Smooth muscle cell (in vitro differentiated cells): ENCODE measurements at regions not wholly inside any gene's neighbourhood (a gene's known extent, or its start where the extent isn't known, plus 50 kb on each side); places are given as distances from the start of the nearest gene placed in this dataset.

Experiments
- DNase-seq: peaks from one replicate; lab custom pipeline; 2025; ENCODE audit not compliant: unreplicated experiment; lab: John Stamatoyannopoulos, UW
- H2AFZ ChIP-seq: fragments of 200-600 bp; sonication (generic); 2 replicates; pipeline ENCODE4 v1.6.0; 2016; ENCODE audit warnings: antibody characterized with exemption, low read depth, mild to moderate bottlenecking
- H3F3A ChIP-seq: fragments of 200-600 bp; sonication (generic); 2 replicates; pipeline ENCODE4 v1.6.0; 2017; ENCODE audit warnings: antibody characterized with exemption, low read depth
- H3K27ac ChIP-seq: fragments of 200-600 bp; sonication (generic); 2 replicates; pipeline ENCODE4 v1.5.1; 2016; ENCODE audit warnings: low read depth, mild to moderate bottlenecking
- H3K27me3 ChIP-seq: fragments of 200-600 bp; sonication (generic); 2 replicates; pipeline ENCODE4 v1.6.1; 2016; ENCODE audit warnings: low read depth, mild to moderate bottlenecking
- H3K36me3 ChIP-seq: fragments of 200-600 bp; sonication (generic); 2 replicates; pipeline ENCODE4 v1.5.1; 2016; ENCODE audit warnings: low read depth
- H3K4me1 ChIP-seq: fragments of 200-600 bp; sonication (generic); 2 replicates; pipeline ENCODE4 v1.5.1; 2016; ENCODE audit warnings: low read depth
- H3K4me2 ChIP-seq: fragments of 200-600 bp; sonication (generic); 2 replicates; pipeline ENCODE4 v1.6.0; 2016; ENCODE audit warnings: mild to moderate bottlenecking
- H3K4me3 ChIP-seq: fragments of 200-600 bp; sonication (generic); 2 replicates; pipeline ENCODE4 v1.5.1; 2016; ENCODE audit warnings: mild to moderate bottlenecking
- H3K79me2 ChIP-seq: fragments of 200-600 bp; sonication (generic); 2 replicates; pipeline ENCODE4 v1.6.0; 2016; ENCODE audit warnings: low read depth, mild to moderate bottlenecking
- H3K9ac ChIP-seq: fragments of 200-600 bp; sonication (generic); 2 replicates; pipeline ENCODE4 v1.6.0; 2016; ENCODE audit warnings: low read depth
- H3K9me3 ChIP-seq: fragments of 200-600 bp; sonication (generic); replicated peaks from 2 replicates; pipeline ENCODE4 v1.5.1; 2016; ENCODE audit warnings: low read depth
- H4K20me1 ChIP-seq: fragments of 200-600 bp; sonication (generic); 2 replicates; pipeline ENCODE4 v1.6.0; 2016; ENCODE audit warnings: low read depth
- WGBS: methylation state at CpG from one replicate; pipeline ENCODE4 v1.1.7; 2016; ENCODE audit warnings: low lambda C conversion rate; 5-methylcytosine and 5-hydroxymethylcytosine counted together
- TF ChIP-seq, protein P1 (sequence below): fragments of 200-600 bp; sonication (generic); IDR thresholded peaks from 2 replicates; pipeline ENCODE4 v1.5.1; 2017; ENCODE audit warnings: borderline replicate concordance, mild to moderate bottlenecking, antibody characterized with exemption; ENCODE audit not compliant: insufficient read depth, poor library complexity, severe bottlenecking

DNA sequence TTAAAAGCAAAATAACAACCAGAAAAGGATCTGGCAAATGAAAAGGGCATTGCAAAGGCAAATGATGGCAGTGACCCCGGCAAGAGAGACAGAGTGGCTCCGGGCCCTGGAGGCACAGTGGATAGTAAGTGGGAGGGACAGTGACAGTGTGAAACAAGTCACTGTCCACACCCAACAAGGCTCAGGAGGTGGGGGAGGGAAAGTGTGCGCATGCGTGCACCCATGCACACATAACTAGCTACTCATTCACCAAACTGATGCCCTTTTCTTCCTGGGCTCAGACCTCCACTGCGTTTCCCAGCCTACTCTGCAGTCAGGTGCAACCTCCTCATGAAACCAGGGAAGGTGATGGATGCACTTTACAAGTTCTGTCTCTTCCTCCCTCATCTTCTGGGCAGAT, 108.4 kb downstream of the SHANK2 start:
- H3K27ac ChIP-seq = no peak overlapping the region
- 97% methylated on average over 5 of the region's 5 CpGs for WGBS

DNA sequence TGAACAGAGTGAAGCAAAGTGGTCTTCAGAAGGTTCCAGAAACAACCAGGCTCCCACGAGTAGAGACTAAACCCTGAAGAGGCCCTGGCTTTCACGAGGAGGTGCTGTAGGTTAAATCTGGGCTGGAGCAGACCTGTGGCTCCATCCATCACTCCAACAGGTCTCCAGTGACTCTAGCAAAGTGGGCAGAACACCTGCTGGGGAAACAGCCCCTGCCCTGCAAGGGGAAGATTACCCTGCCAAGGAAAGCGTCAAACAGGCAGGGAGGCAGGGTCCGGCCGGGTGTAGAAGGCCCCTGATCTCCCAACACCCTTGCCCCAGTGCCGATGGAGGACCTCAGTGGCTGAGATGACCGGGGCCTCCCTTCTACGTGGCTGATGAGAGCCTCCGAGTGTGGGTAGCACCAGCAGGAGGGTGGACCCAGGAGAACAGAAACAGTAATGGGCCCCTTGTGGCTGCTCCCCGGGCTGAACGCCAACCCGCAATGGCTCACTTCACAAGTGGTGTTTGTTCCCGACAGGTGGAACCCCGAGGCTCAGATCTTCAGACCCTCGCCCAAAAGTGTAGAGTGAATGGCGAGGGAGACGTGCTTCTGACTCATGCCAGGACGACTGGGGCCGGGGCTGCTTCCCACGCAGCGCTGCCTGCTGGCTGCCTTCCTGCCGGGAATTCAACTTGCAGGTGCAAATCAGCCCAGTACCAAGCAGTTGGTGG, 112.0 kb downstream of the SHANK2 start:
- Histone ChIP-seq H3K36me3 (no peaks in the 10 kb centered on the region), H4K20me1 (no peaks in the 10 kb centered on the region), H3K4me1 (no peaks in the 10 kb centered on the region), H3K4me3 (no peak overlapping the region), H3F3A (no peaks in the 10 kb centered on the region), H3K4me2 (no peak overlapping the region), H3K79me2 (no peaks in the 10 kb centered on the region), H3K9me3 (no peaks in the 10 kb centered on the region), H3K27ac (no peak overlapping the region), H3K9ac (no peak overlapping the region), H3K27me3 (no peaks in the 10 kb centered on the region), H2AFZ (no peak overlapping the region)
- TF ChIP-seq, protein P1, sequence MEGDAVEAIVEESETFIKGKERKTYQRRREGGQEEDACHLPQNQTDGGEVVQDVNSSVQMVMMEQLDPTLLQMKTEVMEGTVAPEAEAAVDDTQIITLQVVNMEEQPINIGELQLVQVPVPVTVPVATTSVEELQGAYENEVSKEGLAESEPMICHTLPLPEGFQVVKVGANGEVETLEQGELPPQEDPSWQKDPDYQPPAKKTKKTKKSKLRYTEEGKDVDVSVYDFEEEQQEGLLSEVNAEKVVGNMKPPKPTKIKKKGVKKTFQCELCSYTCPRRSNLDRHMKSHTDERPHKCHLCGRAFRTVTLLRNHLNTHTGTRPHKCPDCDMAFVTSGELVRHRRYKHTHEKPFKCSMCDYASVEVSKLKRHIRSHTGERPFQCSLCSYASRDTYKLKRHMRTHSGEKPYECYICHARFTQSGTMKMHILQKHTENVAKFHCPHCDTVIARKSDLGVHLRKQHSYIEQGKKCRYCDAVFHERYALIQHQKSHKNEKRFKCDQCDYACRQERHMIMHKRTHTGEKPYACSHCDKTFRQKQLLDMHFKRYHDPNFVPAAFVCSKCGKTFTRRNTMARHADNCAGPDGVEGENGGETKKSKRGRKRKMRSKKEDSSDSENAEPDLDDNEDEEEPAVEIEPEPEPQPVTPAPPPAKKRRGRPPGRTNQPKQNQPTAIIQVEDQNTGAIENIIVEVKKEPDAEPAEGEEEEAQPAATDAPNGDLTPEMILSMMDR = no peak
- WGBS = 91% methylated on average over 22 of the region's 22 CpGs
- no peak for DNase-seq

More for the DNA sequence above, 108.4 kb downstream of the SHANK2 start:
- Histone ChIP-seq H4K20me1 (no peaks in the 10 kb centered on the region), H3K79me2 (no peaks in the 10 kb centered on the region), H2AFZ (no peak overlapping the region), H3K4me3 (no peak overlapping the region), H3K27me3 (no peaks in the 10 kb centered on the region), H3K4me2 (no peak overlapping the region), H3K9ac (no peak overlapping the region), H3K9me3 (no peaks in the 10 kb centered on the region), H3K36me3 (no peaks in the 10 kb centered on the region), H3K4me1 (no peaks in the 10 kb centered on the region), H3F3A (no peaks in the 10 kb centered on the region)
- TF ChIP-seq, protein P1 = no peak
- no peak for DNase-seq

DNA sequence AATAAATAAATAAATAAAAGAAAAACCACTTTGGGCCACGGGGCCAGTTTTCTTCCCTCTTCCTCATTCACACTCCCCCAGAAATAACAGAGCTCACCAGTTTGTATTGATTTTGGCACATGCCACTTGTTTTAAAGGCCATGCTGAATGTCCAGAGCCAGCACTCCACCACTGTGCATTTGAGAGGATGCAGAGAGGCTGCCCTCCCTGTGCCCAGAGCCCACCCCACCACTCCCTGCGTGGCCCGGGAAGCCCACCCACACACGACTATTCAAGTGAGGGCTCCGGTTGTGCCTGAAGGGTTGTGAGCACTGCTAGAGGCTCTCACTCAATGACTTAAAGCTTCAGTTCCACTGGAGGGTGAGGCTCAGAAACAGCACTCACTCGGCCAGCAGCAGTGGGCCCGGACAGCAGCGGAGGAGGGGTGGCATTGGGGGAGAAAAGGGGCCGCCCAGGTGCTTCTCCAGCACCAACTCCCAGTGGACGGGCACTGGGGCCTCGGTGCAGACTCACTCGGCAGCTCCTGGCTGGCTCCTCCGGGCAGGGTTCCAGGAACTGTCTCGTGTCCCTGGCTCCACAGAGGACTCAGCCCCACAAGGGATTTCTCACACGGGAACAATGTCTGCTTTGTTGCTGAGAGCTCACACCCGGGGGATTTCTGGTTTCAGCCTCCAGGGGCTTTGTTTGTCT, 112.7 kb downstream of the SHANK2 start:
- H3K4me1 ChIP-seq = no peaks in the 10 kb centered on the region
- TF ChIP-seq, protein P1 = no peak
- H4K20me1 ChIP-seq = no peaks in the 10 kb centered on the region
- H3K79me2 ChIP-seq = no peaks in the 10 kb centered on the region
- H3K36me3 ChIP-seq = no peaks in the 10 kb centered on the region
- WGBS = 67% methylated on average over 16 of the region's 16 CpGs
- no peak overlapping the region for H3K27ac ChIP-seq
- no peak overlapping the region for H3K4me3 ChIP-seq
- no peak for DNase-seq
- H2AFZ ChIP-seq = no peak overlapping the region
- no peaks in the 10 kb centered on the region for H3F3A ChIP-seq
- H3K9ac ChIP-seq = no peak overlapping the region
- H3K4me2 ChIP-seq = no peak overlapping the region
- H3K27me3 ChIP-seq = no peaks in the 10 kb centered on the region
- no peaks in the 10 kb centered on the region for H3K9me3 ChIP-seq
